GM18502 (cell line): ENCODE measurements at regions not wholly inside any gene's neighbourhood (a gene's known extent, or its start where the extent isn't known, plus 50 kb on each side); places are given as distances from the start of the nearest gene placed in this dataset.

ENCODE experiments used
- ATAC-seq: cut with Tn5 transposase; IDR thresholded peaks from one replicate; pipeline ENCODE4 v1.9.1; 2021; ENCODE audit warnings: mild to moderate bottlenecking; ENCODE audit not compliant: unreplicated experiment, poor library complexity

GRCh38 chr12:13843841-13844240, 137.6 kb downstream of the GRIN2B start:
- no peak for ATAC-seq

- ATAC-seq: no peak
These were observed 140.0 kb downstream of the GRIN2B start for GRCh38 chr12:13841358-13841757.

GRCh38 chr12:13839365-13840336, 141.8 kb downstream of the GRIN2B start:
- ATAC-seq: no peak

- ATAC-seq: no peak
These were observed 145.3 kb downstream of the GRIN2B start for GRCh38 chr12:13836099-13836498.

- ATAC-seq: no peak
These were observed 145.8 kb downstream of the GRIN2B start for GRCh38 chr12:13835652-13836051.

GRCh38 chr12:13834241-13834640, 147.2 kb downstream of the GRIN2B start:
- no peak for ATAC-seq

GRCh38 chr12:13817131-13817530, 164.3 kb downstream of the GRIN2B start:
- ATAC-seq: no peak

- ATAC-seq: no peak
These were observed 165.0 kb downstream of the GRIN2B start for GRCh38 chr12:13816394-13816793.

GRCh38 chr12:13812168-13812567, 169.2 kb downstream of the GRIN2B start:
- no peak for ATAC-seq

- no peak for ATAC-seq
These were observed 170.3 kb downstream of the GRIN2B start for GRCh38 chr12:13811061-13811460.

GRCh38 chr12:13805041-13805440, 176.4 kb downstream of the GRIN2B start:
- ATAC-seq: no peak

- ATAC-seq: no peak
These were observed 179.9 kb downstream of the GRIN2B start for GRCh38 chr12:13801543-13801942.

- ATAC-seq: no peak
These were observed 181.8 kb downstream of the GRIN2B start for GRCh38 chr12:13799574-13799973.

GRCh38 chr12:13798162-13798561, 183.2 kb downstream of the GRIN2B start:
- ATAC-seq: no peak

GRCh38 chr12:13794706-13795105, 186.7 kb downstream of the GRIN2B start:
- no peak for ATAC-seq

GRCh38 chr12:13790317-13790716, 191.1 kb downstream of the GRIN2B start:
- ATAC-seq: no peak

- ATAC-seq: no peak
These were observed 192.8 kb downstream of the GRIN2B start for GRCh38 chr12:13788626-13789025.

- ATAC-seq: no peak
These were observed 194.8 kb downstream of the GRIN2B start for GRCh38 chr12:13786646-13787045.

- ATAC-seq: no peak
These were observed 196.9 kb downstream of the GRIN2B start for GRCh38 chr12:13784504-13784903.

- ATAC-seq: no peak
These were observed 200.9 kb downstream of the GRIN2B start for GRCh38 chr12:13780453-13780852.

GRCh38 chr12:13777374-13777773, 204.0 kb downstream of the GRIN2B start:
- no peak for ATAC-seq

GRCh38 chr12:13772264-13772663, 209.1 kb downstream of the GRIN2B start:
- no peak for ATAC-seq
